Cortex of kidney (tissue), 1 donor: ENCODE measurements at regions not wholly inside any gene's neighbourhood (a gene's known extent, or its start where the extent isn't known, plus 50 kb on each side); places are given as distances from the start of the nearest gene placed in this dataset.

Experiments
- DNase-seq: peaks from one replicate; lab custom pipeline; 2025; lab: John Stamatoyannopoulos, UW

DNA sequence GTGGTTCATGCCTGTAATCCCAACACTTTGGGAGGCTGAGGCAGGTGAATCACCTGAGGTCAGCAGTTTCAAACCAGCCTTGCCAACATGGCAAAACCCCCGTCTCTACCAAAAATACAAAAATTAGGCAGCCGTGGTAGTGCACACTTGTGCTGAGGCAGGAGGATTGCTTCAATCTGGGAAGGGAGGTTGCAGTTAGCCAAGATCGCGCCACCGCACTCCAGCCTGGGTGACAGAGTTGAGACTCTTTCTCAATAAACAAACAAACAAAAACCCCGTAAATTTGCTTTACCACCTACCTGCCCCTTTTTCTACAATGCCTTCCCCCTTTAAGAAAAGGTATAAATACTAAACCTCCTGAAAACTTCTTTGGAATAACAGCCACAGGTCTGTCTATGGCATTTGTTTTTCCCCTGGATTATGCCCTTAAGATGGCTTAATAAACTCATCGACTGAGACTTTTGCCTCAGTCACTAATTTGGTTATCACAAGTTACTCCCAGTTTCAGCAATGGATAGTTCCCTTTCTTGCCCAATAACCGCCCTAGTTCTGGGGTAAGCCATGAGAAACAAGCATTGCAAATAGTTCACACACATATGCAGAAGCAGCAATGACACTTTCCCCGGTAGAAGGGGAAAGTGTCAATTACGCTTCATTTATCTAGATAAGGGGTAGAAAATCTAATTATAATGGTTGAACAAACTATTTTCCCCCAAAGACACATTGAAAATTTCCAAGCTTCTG, 52.8 kb upstream of the SVIL start:
- DNase-seq = no peak

DNA sequence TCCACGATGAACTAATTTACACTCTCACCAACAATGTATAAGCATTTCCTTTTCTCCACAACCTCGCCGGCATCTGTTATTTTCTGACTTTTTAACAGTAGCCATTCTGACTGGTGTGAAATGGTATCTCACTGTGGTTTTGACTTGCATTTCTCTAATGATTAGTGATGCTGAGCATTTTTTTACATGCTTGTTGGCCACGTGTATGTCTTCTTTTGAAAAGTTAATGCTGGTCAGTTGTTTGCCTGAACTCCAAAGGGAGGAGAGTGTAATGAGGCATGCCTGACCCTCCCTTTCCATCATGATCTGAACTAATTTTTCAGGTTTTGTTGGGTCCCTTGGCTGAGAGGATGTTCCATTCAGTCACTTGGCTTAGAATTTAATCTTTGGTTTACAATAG, 50.7 kb upstream of the SVIL start:
- no peak for DNase-seq
